Uterus (tissue), 2 donors: ENCODE measurements at regions not wholly inside any gene's neighbourhood (a gene's known extent, or its start where the extent isn't known, plus 50 kb on each side); places are given as distances from the start of the nearest gene placed in this dataset.

Experiments used
- CTCF ChIP-seq, 4 experiments: fragments of 200-600 bp in 2 of 4; fragments of 450-650 bp in 2 of 4; sonication (generic) in 2 of 4; IDR thresholded peaks; one replicate each; pipeline ENCODE4 v1.5.1; 2016 to 2019; ENCODE audit warnings: antibody characterized with exemption in 4 of 4, mild to moderate bottlenecking in 2 of 4, moderate library complexity in 1 of 4
- POLR2A ChIP-seq, 2 donors: fragments of 450-650 bp; IDR thresholded peaks; one replicate each; pipeline ENCODE4 v1.6.1; 2016; ENCODE audit warnings: antibody characterized with exemption in 2 of 2, mild to moderate bottlenecking in 1 of 2, moderate library complexity in 1 of 2

- TF ChIP-seq POLR2A (IDR thresholded peaks at IDR 0.05) (no peak), CTCF (IDR thresholded peaks at IDR 0.05) (no peak)
These were observed 309.9 kb downstream of the BCL11B start for GRCh38 chr14:98962118-98962517.
